Esophagus squamous epithelium (tissue), 4 donors: ENCODE measurements at regions not wholly inside any gene's neighbourhood (a gene's known extent, or its start where the extent isn't known, plus 50 kb on each side); places are given as distances from the start of the nearest gene placed in this dataset.

Source experiments
- POLR2A ChIP-seq, 4 donors: fragments of 450-650 bp; IDR thresholded peaks; one replicate each; pipeline ENCODE4 v1.6.1; 2017; ENCODE audit warnings: antibody characterized with exemption in 4 of 4, mild to moderate bottlenecking in 4 of 4, moderate library complexity in 3 of 4
- TF ChIP-seq, protein P1 (sequence below), 6 experiments: fragments of 450-650 bp in 4 of 6; fragments of 200-600 bp in 2 of 6; sonication (generic) in 2 of 6; IDR thresholded peaks; one replicate each; pipeline ENCODE4 v1.5.1; 2016 to 2019; ENCODE audit warnings: antibody characterized with exemption in 6 of 6, mild to moderate bottlenecking in 4 of 6, moderate library complexity in 4 of 6

DNA sequence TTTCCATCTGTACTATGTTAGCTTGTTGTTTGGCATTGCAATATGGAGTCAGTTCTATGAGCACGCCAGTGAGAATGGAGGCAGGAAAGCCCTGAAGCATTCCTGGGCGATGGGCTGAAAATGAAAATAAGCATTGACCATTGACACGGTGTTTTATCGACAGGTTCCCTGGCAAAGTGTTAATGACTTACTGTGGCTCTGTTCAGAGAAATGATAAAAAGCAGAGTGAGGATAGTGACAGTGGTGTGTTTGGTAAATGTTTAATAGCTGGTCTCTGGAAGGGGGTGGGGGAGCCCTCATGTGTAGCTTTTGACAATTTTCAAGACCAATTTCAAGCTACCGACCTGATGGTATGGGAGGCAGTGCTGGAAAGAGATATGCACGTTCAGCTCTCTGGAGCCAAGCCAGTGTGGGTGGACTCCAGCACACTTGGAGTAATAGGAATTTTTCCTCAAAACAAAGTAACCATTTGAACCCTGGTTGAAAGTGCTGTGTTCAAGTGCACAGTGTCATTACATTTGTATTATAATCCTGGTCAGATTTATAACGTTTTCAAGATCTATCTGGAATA, 341.7 kb upstream of the ROBO2 start:
- TF ChIP-seq, protein P1, sequence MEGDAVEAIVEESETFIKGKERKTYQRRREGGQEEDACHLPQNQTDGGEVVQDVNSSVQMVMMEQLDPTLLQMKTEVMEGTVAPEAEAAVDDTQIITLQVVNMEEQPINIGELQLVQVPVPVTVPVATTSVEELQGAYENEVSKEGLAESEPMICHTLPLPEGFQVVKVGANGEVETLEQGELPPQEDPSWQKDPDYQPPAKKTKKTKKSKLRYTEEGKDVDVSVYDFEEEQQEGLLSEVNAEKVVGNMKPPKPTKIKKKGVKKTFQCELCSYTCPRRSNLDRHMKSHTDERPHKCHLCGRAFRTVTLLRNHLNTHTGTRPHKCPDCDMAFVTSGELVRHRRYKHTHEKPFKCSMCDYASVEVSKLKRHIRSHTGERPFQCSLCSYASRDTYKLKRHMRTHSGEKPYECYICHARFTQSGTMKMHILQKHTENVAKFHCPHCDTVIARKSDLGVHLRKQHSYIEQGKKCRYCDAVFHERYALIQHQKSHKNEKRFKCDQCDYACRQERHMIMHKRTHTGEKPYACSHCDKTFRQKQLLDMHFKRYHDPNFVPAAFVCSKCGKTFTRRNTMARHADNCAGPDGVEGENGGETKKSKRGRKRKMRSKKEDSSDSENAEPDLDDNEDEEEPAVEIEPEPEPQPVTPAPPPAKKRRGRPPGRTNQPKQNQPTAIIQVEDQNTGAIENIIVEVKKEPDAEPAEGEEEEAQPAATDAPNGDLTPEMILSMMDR (IDR thresholded peaks at IDR 0.05), result no peak
- no peak for TF ChIP-seq POLR2A (IDR thresholded peaks at IDR 0.05)
